ENCODE measurements at regions not wholly inside any gene's neighbourhood (a gene's known extent, or its start where the extent isn't known, plus 50 kb on each side); places are given as distances from the start of the nearest gene placed in this dataset.
"Not testable (repeated sequence)": the region's sequence is repeated elsewhere in the genome, so short reads cannot be mapped to it uniquely, and the experiment has no call there.

DNA sequence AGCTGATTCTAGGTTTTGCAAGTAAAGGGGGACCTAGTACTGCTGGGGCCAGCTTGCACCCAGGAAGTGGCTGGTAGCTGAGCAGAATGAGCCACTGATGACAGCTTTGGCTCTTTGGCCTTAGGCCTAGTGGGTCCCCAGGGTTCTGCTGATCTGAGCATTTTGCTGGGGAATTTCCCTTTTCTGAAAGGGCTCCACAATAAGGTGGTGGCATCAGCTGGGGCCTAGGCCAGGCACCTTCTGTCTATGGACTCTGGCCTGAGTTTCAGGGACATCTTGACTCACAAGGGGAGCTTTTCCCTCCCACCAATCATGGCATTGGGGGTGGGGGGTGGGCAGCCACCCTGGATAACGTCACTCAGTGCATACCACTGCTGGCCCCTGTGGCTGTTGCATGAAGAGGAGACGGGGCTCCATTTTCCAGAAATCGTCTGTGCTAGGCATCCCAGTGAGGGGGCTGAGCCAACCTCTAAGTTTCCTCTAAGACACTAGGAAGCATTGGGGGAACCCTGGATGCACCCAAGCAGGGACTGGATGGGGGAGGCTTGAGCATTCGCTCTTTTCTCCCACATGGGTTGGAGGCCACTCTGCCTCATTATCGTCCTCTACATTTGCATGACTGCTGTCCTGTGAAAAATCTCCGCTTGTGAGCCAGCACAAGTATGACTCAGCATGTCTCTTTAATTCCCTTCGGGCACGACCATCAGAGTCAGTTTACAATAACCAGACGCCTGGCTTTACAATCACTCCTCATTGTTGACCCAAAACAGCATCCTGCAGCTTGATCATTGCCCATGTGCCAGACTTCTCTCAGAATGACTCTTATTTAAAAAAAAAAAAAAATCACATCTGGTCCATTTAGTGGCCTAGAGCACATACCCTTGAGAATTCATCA, 145.0 kb upstream of the THY1 start:
- Histone ChIP-seq H3K4me3 (no peak overlapping the region), H3K36me3 (no peaks in the 10 kb centered on the region), H3K27ac (no peak overlapping the region), H3K4me1 (no peaks in the 10 kb centered on the region), H3K27me3 (no peaks in the 10 kb centered on the region), H3K9me3 (peaks cover 0 to 2% of the 10 kb centered on the region in 2 donors)
- intact Hi-C loops (cut with DNase I): no loop called here
- TF ChIP-seq CTCF (IDR thresholded peaks at IDR 0.05): no peak
- no peak for DNase-seq (ENCODE audit: low spot score in 2 of 2)

GRCh38 chr11:119566319-119566718, 143.3 kb upstream of the THY1 start:
- H3K4me1 ChIP-seq: no peaks in the 10 kb centered on the region
- H3K36me3 ChIP-seq: no peaks in the 10 kb centered on the region
- no peak for TF ChIP-seq CTCF (IDR thresholded peaks at IDR 0.05)
- H3K27ac ChIP-seq: no peak overlapping the region
- intact Hi-C loops (cut with DNase I): no loop called here
- H3K4me3 ChIP-seq: no peak overlapping the region
- H3K9me3 ChIP-seq: peaks cover 0 to 2% of the 10 kb centered on the region in 2 donors
- no peaks in the 10 kb centered on the region for H3K27me3 ChIP-seq
- no peak for DNase-seq (ENCODE audit: low spot score in 2 of 2)

DNA sequence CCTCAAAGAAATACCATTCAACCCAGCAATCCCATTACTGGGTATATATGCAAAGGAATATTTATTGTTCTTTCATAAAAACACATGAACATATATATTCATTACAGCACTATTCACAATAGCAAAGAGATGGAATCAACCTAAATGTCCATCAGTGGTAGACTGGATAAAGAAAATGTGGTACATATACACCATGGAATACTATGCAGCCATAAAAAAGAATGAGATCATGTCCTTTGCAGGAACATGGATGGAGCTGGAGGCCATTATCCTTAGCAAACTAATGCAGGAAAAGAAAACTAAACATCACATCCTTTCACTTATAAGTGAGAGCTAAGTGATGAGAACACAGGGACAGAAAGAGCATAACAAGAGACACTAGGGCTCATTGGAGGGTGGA, 142.7 kb upstream of the THY1 start:
- H3K27ac ChIP-seq; H3K27me3 ChIP-seq; H3K4me3 ChIP-seq; H3K36me3 ChIP-seq; DNase-seq (ENCODE audit: low spot score in 2 of 2); H3K9me3 ChIP-seq; H3K4me1 ChIP-seq; intact Hi-C loops (cut with DNase I): not testable (repeated sequence)

DNA sequence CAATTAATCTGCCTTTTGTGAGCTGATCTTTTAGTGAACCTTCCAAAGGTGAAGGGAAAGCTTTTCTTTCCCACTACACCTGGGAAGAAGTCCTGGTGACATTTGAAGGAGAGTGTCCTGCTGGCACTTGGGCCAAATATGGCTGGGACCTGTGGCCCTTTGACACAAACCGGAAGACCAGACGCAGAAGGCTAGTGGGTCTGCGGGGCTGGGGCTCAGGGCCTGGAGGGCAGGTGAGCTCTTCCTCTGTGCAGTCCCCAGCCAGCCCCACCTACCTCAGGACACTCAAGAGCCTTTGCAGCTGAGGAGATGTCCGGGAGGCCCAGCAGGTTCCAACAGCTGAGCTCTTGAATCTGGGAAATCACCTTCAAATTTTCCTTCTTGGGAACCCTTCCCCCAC, 138.0 kb upstream of the THY1 start:
- TF ChIP-seq CTCF (IDR thresholded peaks at IDR 0.05): no peak
- no peak overlapping the region for H3K27ac ChIP-seq
- peaks cover 0 to 2% of the 10 kb centered on the region in 2 donors for H3K9me3 ChIP-seq
- intact Hi-C loops (cut with DNase I): no loop called here
- no peak for DNase-seq (ENCODE audit: low spot score in 2 of 2)
- H3K4me3 ChIP-seq: no peak overlapping the region
- no peaks in the 10 kb centered on the region for H3K36me3 ChIP-seq
- H3K4me1 ChIP-seq: no peaks in the 10 kb centered on the region
- no peaks in the 10 kb centered on the region for H3K27me3 ChIP-seq

DNA sequence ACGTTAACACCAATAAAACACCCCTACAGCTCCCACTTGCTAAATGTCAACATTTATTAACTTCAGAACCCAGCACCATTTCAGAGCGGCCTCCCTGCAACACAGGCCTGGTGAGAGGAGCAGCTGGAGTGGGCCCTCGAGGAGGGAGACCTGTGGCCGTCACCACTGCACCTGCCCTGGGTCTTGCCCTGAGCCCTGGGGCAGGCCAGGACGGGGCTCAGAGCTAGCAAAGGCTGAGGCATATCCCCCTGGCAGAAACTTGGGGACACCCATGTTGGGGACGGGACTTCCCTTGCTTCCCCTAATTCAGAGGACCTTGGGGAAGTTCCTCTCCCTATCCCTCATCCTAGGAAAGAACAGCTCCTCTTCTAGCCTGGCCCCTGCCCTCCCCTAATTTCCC, 137.3 kb upstream of the THY1 start:
- no peaks in the 10 kb centered on the region for H3K36me3 ChIP-seq
- no peak for DNase-seq (ENCODE audit: low spot score in 2 of 2)
- H3K4me1 ChIP-seq: no peaks in the 10 kb centered on the region
- peaks cover 0 to 2% of the 10 kb centered on the region in 2 donors for H3K9me3 ChIP-seq
- H3K27me3 ChIP-seq: no peaks in the 10 kb centered on the region
- H3K27ac ChIP-seq: no peak overlapping the region
- intact Hi-C loops (cut with DNase I): no loop called here
- no peak for TF ChIP-seq CTCF (IDR thresholded peaks at IDR 0.05)
- H3K4me3 ChIP-seq: no peak overlapping the region

- DNase-seq (ENCODE audit: low spot score in 2 of 2): no peak
- no peaks in the 10 kb centered on the region for H3K4me1 ChIP-seq
- TF ChIP-seq CTCF (IDR thresholded peaks at IDR 0.05): no peak
- H3K27ac ChIP-seq: no peak overlapping the region
- H3K36me3 ChIP-seq: no peaks in the 10 kb centered on the region
- H3K4me3 ChIP-seq: no peak overlapping the region
- H3K27me3 ChIP-seq: no peaks in the 10 kb centered on the region
- peaks cover 0 to 8% of the 10 kb centered on the region in 2 donors for H3K9me3 ChIP-seq
- intact Hi-C loops (cut with DNase I): no loop called here
Observed at GRCh38 chr11:119552106-119552485, 129.1 kb upstream of the THY1 start.

All from ascending aorta (tissue), 2 donors.